ENCODE measurements at regions not wholly inside any gene's neighbourhood (a gene's known extent, or its start where the extent isn't known, plus 50 kb on each side); places are given as distances from the start of the nearest gene placed in this dataset.

GRCh38 chr2:8454797-8455196 is 227.1 kb upstream of the ID2 start:
- H3K9me3 ChIP-seq, result no peaks in the 10 kb centered on the region
- no peaks in the 10 kb centered on the region for H3K27me3 ChIP-seq (replicated peaks; ENCODE audit: insufficient read depth)
- no peak for ATAC-seq (ENCODE audit: insufficient number of reproducible peaks, low FRiP score, low read depth)
- no peak overlapping the region for H3K27ac ChIP-seq
- no peak for DNase-seq (ENCODE audit: low spot score)
- H3K36me3 ChIP-seq, result no peaks in the 10 kb centered on the region
- no peaks in the 10 kb centered on the region for H3K4me1 ChIP-seq (ENCODE audit: control insufficient read depth in 1 of 2, low read depth in 2 of 2)
- TF ChIP-seq CTCF (IDR thresholded peaks at IDR 0.05), result no peak
- no peak overlapping the region for H3K4me3 ChIP-seq

- Histone ChIP-seq H3K4me3 (peak overlapping the region; percentile 7), H3K4me1 (ENCODE audit: control insufficient read depth in 1 of 2, low read depth in 2 of 2) (no peaks in the 10 kb centered on the region), H3K27ac (no peak overlapping the region), H3K27me3 (replicated peaks; ENCODE audit: insufficient read depth) (no peaks in the 10 kb centered on the region), H3K9me3 (no peaks in the 10 kb centered on the region), H3K36me3 (no peaks in the 10 kb centered on the region)
- no peak for TF ChIP-seq CTCF (IDR thresholded peaks at IDR 0.05)
- ATAC-seq (ENCODE audit: insufficient number of reproducible peaks, low FRiP score, low read depth) (no peak), DNase-seq (ENCODE audit: low spot score) (no peak)
Measured at GRCh38 chr2:8455236-8456150, 226.4 kb upstream of the ID2 start.

- peak overlapping the region; percentile 41 for H3K4me3 ChIP-seq
- H3K27me3 ChIP-seq (replicated peaks; ENCODE audit: insufficient read depth), result no peaks in the 10 kb centered on the region
- DNase-seq (ENCODE audit: low spot score) (no peak), ATAC-seq (ENCODE audit: insufficient number of reproducible peaks, low FRiP score, low read depth) (no peak)
- no peaks in the 10 kb centered on the region for H3K36me3 ChIP-seq
- no peak for TF ChIP-seq CTCF (IDR thresholded peaks at IDR 0.05)
- H3K4me1 ChIP-seq (ENCODE audit: control insufficient read depth in 1 of 2, low read depth in 2 of 2), result no peaks in the 10 kb centered on the region
- H3K27ac ChIP-seq, result no peak overlapping the region
- no peaks in the 10 kb centered on the region for H3K9me3 ChIP-seq
Measured at GRCh38 chr2:8456151-8457091, 225.4 kb upstream of the ID2 start.

GRCh38 chr2:8457092-8457481 is 224.8 kb upstream of the ID2 start:
- Histone ChIP-seq H3K27ac (no peak overlapping the region), H3K4me3 (peak overlapping the region; percentile 41), H3K36me3 (no peaks in the 10 kb centered on the region), H3K4me1 (ENCODE audit: control insufficient read depth in 1 of 2, low read depth in 2 of 2) (no peaks in the 10 kb centered on the region), H3K27me3 (replicated peaks; ENCODE audit: insufficient read depth) (no peaks in the 10 kb centered on the region), H3K9me3 (no peaks in the 10 kb centered on the region)
- no peak for TF ChIP-seq CTCF (IDR thresholded peaks at IDR 0.05)
- ATAC-seq (ENCODE audit: insufficient number of reproducible peaks, low FRiP score, low read depth) (no peak), DNase-seq (ENCODE audit: low spot score) (no peak)

Measured in thoracic aorta (tissue), 2 donors.